ENCODE measurements at regions not wholly inside any gene's neighbourhood (a gene's known extent, or its start where the extent isn't known, plus 50 kb on each side); places are given as distances from the start of the nearest gene placed in this dataset.

DNA sequence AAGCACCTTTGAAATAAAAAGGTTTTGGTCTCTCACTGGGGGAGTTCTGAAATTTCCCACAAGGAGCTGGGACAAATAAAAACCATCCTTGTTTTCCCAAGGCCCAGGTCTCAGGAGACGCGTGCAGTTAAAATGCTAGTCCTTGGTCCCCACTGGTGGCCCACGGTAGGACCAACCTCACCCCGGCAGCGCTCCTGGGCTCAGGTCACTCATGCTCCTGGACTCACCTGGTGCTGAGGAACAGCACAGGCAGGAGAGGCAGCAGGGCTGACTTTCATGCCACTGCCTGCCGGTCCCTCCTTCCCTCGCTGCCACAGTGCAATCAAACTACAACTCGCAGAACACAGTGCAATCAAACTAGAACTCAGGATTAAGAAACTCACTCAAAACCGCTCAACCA is 356.8 kb upstream of the CCDC179 start:
- TF ChIP-seq POLR2AphosphoS5 (IDR thresholded peaks at IDR 0.05): no peak
- no peak for TF ChIP-seq POLR2A (IDR thresholded peaks at IDR 0.05)
- TF ChIP-seq, protein P1, sequence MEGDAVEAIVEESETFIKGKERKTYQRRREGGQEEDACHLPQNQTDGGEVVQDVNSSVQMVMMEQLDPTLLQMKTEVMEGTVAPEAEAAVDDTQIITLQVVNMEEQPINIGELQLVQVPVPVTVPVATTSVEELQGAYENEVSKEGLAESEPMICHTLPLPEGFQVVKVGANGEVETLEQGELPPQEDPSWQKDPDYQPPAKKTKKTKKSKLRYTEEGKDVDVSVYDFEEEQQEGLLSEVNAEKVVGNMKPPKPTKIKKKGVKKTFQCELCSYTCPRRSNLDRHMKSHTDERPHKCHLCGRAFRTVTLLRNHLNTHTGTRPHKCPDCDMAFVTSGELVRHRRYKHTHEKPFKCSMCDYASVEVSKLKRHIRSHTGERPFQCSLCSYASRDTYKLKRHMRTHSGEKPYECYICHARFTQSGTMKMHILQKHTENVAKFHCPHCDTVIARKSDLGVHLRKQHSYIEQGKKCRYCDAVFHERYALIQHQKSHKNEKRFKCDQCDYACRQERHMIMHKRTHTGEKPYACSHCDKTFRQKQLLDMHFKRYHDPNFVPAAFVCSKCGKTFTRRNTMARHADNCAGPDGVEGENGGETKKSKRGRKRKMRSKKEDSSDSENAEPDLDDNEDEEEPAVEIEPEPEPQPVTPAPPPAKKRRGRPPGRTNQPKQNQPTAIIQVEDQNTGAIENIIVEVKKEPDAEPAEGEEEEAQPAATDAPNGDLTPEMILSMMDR (IDR thresholded peaks at IDR 0.05): no peak

All from stomach (tissue), 4 donors.